ENCODE measurements at regions not wholly inside any gene's neighbourhood (a gene's known extent, or its start where the extent isn't known, plus 50 kb on each side); places are given as distances from the start of the nearest gene placed in this dataset.

DNA sequence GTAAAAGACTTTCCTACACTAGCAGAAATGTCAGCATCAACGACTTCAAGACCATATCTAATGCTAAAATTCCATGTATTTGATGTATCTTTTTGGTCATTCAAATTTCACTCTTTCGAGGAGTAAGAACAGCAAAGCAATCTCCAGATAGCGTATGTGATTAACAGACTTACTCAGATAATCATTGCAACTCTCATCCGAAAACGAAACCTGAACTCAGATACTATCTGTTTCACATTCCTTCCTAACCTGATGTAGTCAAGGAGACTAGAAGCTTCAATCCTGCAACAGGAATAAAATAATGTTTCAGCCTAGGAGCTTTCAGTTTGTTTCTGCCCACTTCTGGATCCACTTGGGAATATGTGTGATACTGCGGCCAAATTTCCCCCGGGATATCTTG is 286.3 kb downstream of the NUAK1 start:
- TF ChIP-seq GATA2 (IDR thresholded peaks at IDR 0.05; ENCODE audit: low read depth, low read length) (no peak), GATA3 (IDR thresholded peaks at IDR 0.05; ENCODE audit: low read depth, low read length) (no peak)

DNA sequence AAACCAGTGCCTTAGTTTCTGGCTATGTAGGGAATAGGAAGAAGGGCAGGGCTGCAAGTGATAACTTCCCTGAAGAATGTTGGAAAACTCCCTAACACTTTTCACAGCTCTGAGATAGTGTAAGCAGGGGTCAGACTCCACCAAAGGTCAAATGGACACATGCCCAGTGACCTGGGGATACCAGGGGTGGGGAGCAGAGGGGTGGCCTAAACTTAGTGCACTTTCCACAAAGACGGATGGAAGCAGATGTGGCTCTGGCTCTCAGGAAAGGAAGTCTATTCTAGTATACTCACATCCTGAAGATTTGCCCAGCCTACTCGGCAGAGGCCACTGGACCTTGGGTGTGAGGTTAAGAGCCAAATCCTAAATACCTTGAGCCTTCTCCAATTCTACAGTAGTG is 285.8 kb downstream of the NUAK1 start:
- TF ChIP-seq GATA2 (IDR thresholded peaks at IDR 0.05; ENCODE audit: low read depth, low read length): no peak
- no peak for TF ChIP-seq GATA3 (IDR thresholded peaks at IDR 0.05; ENCODE audit: low read depth, low read length)

DNA sequence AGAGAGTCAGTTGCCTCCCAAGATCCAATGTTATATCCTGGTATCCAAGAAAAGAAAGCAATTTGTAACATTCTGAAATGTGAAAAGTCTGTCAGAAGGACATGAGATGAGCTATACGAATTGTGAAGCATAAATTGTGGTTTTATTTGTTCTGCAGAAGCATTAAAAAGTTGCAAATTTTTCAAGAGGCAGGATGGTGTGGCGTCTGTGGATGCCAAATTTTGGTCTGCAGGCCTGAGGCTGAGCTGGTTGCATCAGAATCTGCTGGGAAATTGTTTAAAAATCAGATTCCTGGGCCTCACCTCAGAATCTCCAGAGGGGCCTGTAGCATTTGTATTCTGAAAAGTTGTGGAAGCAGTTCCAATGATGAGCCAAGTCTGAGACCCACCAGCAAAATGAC is 284.7 kb downstream of the NUAK1 start:
- TF ChIP-seq GATA2 (IDR thresholded peaks at IDR 0.05; ENCODE audit: low read depth, low read length) (no peak), GATA3 (IDR thresholded peaks at IDR 0.05; ENCODE audit: low read depth, low read length) (no peak)

DNA sequence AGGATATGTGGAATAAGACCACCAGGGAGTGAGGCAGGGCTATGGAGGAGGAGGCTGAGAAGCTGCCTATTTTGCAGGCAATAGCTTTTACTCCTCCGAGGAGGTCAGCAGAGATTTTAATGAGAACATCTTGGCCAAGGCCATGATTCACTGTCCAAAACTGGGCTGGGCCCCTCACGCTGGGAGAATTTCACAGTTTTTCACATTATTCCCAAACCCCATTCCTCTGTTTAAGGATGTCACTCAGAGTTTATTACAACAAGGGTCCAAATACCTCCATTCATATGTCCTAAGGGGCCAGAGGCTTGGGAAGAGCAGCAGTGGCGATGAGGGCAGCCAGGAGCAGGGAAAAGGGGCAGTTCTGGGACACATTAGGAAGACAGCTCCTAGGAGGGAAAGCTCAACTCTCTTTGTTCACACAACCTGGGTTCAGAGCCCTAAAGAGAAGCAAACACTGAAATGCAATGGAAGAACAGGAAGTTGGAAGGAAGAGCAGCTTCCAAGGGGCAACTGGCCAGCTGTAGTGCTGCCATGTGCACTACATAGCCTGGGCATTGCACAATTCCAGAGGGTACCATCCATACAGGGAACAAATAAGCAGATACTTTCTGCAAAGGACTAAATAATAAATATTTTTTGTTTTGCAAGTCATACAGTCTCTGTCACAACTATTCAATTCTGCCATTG is 283.2 kb downstream of the NUAK1 start:
- TF ChIP-seq GATA2 (IDR thresholded peaks at IDR 0.05; ENCODE audit: low read depth, low read length) (no peak), GATA3 (IDR thresholded peaks at IDR 0.05; ENCODE audit: low read depth, low read length) (no peak)

DNA sequence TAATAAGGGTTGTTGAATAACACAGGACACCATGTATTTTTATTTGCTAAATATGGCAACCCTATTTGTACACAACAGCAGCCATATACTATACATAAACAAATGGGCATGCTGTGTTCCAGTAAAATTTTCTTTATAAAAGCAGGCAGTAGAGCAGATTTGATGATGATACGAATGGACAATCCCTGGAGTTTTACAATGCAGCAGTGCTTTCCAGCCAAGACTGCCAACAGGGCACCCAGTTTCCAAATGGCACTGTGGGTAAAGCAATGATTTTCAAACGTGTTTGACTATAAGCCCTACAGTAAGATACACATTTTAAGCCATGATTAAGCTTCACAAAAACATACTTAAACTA is 282.7 kb downstream of the NUAK1 start:
- TF ChIP-seq GATA3 (IDR thresholded peaks at IDR 0.05; ENCODE audit: low read depth, low read length) (no peak), GATA2 (IDR thresholded peaks at IDR 0.05; ENCODE audit: low read depth, low read length) (no peak)

DNA sequence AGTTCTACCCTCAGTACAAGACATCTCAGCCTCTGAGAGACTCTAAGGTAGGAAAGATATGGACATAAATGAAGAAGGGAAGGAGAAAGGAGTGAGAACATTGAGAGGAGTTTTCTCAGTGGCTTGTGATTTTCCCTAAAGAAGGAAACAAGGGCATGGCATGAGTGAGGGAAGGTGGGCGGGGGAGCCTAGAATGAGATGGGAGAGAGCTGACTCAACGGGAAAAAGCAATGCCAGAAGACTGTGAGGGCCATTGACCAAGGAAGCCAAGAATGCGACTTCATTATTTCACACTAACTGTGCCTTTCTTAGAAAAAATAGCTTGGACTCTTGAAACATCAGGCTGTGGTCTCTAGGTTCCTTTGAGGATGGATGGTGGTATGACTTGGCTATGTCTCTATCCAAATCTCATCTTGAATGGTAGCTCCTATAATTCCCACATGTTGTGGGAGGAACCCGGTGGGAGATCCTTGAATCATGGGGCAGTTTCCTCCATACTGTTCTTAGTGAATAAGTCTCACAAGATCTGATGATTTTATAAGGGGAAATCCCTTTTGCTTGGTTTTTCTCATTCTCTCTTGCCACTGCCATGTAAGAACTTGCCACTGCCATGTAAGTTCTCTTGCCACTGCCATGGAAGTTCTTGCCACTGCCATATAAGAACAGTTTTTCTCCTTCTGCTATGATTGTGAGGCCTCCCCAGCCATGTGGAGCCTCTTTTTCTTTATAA is 279.6 kb downstream of the NUAK1 start:
- TF ChIP-seq GATA2 (IDR thresholded peaks at IDR 0.05; ENCODE audit: low read depth, low read length) (no peak), GATA3 (IDR thresholded peaks at IDR 0.05; ENCODE audit: low read depth, low read length) (no peak)

DNA sequence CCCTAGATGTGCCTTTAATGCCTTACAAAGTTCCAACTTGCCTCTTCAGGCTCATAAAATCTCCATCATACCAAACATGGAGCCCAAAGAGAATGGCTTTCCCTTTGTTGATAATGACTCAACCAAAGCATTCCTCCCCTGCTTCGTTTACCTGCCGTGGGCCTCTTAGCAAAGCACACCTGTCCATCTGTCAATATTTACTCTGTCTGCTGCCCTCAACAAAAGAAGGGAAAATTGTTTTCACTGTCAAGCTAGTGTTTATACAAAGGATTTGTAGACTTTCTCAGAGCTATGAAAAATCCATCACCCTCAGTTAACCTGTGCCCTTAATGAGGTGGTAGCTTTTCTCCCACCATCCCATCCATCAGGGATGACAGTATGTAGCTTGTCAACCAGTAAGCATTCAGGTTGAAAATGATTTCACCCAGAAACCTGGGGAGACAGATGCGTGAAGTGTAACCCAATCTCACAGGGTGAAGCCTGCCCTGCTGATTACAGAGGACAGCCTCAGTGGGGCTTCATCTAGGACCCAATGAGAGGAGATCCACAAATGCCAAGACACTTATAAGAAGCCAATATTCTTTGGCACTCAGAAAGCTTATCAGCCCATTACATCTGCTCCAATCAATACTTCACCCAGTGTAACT is 278.1 kb downstream of the NUAK1 start:
- TF ChIP-seq GATA3 (IDR thresholded peaks at IDR 0.05; ENCODE audit: low read depth, low read length) (no peak), GATA2 (IDR thresholded peaks at IDR 0.05; ENCODE audit: low read depth, low read length) (no peak)

DNA sequence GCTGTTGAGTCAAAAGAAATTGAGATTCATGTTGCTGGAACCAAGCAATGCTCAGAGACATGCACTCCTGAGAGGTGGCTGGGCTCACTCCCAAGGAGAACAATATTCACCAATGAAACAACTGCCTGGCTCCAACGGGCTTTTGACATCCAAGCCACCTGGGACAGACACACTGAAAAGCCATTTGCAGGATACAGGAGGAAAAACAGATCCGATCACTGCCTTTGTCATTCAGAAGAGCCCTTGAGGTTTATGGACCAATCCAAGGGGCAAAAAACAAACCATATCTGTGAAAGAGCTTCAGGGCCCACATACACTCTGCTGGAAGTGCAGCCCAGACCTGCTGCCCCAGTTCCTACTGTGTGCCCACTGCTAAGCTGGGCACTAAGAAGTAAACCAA is 277.5 kb downstream of the NUAK1 start:
- no peak for TF ChIP-seq GATA2 (IDR thresholded peaks at IDR 0.05; ENCODE audit: low read depth, low read length)
- no peak for TF ChIP-seq GATA3 (IDR thresholded peaks at IDR 0.05; ENCODE audit: low read depth, low read length)

DNA sequence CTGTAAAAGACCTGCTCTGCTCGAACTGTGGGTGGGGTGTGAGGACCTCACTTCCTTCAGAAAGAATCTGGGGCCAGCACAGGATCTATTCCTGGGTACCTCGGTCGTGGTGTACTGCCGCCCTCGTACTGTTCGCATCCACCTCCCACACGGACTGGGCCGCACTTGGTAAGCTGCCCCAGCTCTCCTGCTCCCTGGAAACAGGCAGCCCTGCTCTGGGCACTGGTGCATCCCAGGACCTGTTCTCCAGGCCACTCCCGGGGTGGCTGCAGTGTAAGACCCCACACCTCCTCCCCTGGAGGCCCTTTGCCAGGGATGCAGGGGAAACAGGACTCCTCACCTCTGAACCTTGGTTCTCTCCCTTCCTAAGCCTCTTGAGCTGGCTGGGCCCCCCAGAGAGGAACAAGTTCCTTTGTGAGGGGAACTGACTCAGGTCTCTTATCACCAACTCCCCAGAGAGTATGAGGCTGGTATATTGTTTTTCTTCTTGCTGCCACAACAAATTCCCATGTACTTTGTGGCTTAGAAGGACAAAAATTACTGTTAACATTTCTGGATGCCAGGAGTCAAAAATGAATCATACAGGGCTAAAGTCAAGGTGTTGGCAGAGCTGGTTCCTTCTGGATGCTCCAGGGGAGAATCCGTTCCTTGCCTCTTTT is 276.5 kb downstream of the NUAK1 start:
- TF ChIP-seq GATA3 (IDR thresholded peaks at IDR 0.05; ENCODE audit: low read depth, low read length) (no peak), GATA2 (IDR thresholded peaks at IDR 0.05; ENCODE audit: low read depth, low read length) (no peak)

DNA sequence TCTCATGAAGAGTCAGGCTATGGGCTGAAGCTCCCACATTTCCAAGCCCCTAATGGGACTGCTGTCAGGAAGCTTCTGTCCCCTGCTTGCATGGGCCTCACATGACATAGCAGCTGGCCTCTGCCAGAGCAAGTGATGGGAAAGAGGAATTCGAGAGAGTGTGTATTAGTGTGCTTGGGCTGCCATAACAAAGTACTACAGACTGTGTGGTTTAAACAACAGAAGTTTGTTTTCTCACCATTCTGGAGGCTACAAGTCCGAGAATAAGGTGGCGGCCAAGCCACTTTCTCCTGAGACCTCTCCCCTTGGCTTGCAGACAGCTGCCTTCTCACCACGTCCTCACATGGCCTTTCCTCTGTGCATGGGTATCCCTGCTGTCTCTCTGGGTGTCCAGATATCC is 274.4 kb downstream of the NUAK1 start:
- TF ChIP-seq GATA2 (IDR thresholded peaks at IDR 0.05; ENCODE audit: low read depth, low read length) (no peak), GATA3 (IDR thresholded peaks at IDR 0.05; ENCODE audit: low read depth, low read length) (no peak)

DNA sequence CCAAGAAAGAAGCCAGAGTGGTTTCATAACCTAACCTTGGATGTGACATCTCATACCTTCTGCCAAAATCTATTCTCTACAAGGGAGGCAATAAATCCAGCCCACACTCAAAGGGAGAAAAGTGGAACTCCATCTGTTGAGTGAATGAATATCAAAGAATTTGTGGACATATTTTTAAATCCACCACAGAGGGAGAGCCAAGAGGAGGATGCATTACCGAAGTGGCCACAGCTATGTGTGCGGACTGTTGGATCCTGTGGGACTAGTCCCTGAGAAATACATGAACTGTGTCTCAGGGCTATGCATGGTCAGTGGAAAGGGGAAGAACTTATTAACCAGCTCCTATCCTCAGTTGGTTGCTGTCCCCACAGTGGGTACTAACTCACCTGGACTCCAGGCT is 273.9 kb downstream of the NUAK1 start:
- no peak for TF ChIP-seq GATA3 (IDR thresholded peaks at IDR 0.05; ENCODE audit: low read depth, low read length)
- no peak for TF ChIP-seq GATA2 (IDR thresholded peaks at IDR 0.05; ENCODE audit: low read depth, low read length)

DNA sequence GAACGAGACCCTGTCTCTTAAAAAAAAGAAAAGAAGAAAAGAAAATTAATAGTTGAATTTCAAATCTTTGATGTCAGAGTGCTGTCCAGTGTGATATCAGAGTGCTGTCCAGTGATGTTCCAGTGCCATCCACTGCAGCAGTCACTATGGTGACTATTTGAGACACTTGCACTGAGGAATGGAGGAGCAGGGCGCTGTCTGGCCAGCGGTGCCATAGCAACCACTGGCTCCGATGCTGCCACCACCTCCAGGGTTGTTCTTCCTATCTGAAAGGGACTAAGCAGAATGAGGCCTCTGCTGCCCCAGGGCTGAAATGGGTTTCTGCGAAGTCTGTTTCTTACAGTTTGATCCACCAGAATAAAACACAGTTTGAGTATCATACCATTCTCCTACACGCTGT is 272.9 kb downstream of the NUAK1 start:
- TF ChIP-seq GATA2 (IDR thresholded peaks at IDR 0.05; ENCODE audit: low read depth, low read length) (no peak), GATA3 (IDR thresholded peaks at IDR 0.05; ENCODE audit: low read depth, low read length) (no peak)

DNA sequence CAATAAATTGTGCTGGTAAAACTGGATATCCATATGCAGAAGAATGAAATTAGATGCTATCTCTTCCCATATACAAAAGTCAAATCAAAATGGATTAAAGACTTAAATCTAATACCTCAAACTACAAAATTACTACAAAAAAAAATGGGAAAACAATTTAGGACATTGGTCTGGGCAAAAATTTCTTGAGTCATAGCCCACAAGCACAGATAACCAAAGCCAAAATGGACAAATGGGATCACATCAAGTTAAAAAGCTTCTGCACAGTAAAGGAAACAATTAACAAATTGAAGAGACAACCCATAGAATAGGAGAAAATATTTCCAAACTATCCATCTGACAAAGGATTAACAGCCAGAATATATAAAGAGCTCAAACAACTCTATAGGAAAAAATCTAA is 264.6 kb downstream of the NUAK1 start:
- TF ChIP-seq GATA2 (IDR thresholded peaks at IDR 0.05; ENCODE audit: low read depth, low read length) (no peak), GATA3 (IDR thresholded peaks at IDR 0.05; ENCODE audit: low read depth, low read length) (no peak)

DNA sequence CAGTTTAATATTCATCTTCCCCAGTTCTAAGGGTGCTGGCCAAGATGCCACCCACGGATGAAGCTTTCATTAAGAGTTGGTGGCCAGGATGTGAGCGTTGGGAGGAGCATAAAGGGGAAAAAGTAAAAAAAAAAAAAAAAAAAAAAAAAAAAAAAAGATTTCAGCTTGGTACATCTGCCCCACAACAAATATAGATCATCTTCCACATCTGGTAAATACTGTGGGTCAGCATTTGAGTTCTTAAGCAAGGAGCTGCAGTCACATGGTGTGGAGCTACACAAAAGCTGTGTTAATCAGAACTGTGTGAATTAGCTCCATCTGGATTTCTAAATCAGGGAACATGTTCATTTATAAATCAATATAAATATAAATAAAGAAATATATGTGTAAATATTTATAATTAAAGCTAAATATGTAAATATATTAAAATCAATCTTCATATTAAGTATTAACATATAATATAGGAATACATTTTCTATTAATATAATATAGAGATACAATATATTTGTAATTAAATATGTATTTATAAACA is 262.3 kb downstream of the NUAK1 start:
- TF ChIP-seq GATA3 (IDR thresholded peaks at IDR 0.05; ENCODE audit: low read depth, low read length): no peak
- no peak for TF ChIP-seq GATA2 (IDR thresholded peaks at IDR 0.05; ENCODE audit: low read depth, low read length)

Measured in SH-SY5Y (cell line).